Activated CD8-positive, alpha-beta memory T cell treated with anti-CD3 and anti-CD28 coated beads, Interleukin-2, amount 50 U/mL, for 1 hour (primary cell): ENCODE measurements at regions not wholly inside any gene's neighbourhood (a gene's known extent, or its start where the extent isn't known, plus 50 kb on each side); places are given as distances from the start of the nearest gene placed in this dataset.

Source experiments
- DNase-seq: peaks from one replicate; pipeline ENCODE4 v3.0.0-alpha.2; 2020; ENCODE audit errors: extremely low read depth

GRCh38 chrX:39889704-39890103 lies 208.1 kb downstream of the BCOR start:
- no peak for DNase-seq

GRCh38 chrX:39890807-39891206 lies 207.0 kb downstream of the BCOR start:
- DNase-seq = no peak

- DNase-seq = no peak
These were observed 206.0 kb downstream of the BCOR start for GRCh38 chrX:39891781-39892180.

GRCh38 chrX:39893417-39894338 lies 204.1 kb downstream of the BCOR start:
- no peak for DNase-seq

GRCh38 chrX:39894683-39895082 lies 203.1 kb downstream of the BCOR start:
- no peak for DNase-seq

- no peak for DNase-seq
These were observed 202.3 kb downstream of the BCOR start for GRCh38 chrX:39895218-39896110.

GRCh38 chrX:39896951-39897740 lies 200.6 kb downstream of the BCOR start:
- no peak for DNase-seq

- DNase-seq = no peak
These were observed 200.0 kb downstream of the BCOR start for GRCh38 chrX:39897741-39898097.

- no peak for DNase-seq
These were observed 199.6 kb downstream of the BCOR start for GRCh38 chrX:39898147-39898546.

GRCh38 chrX:39899059-39899458 lies 198.7 kb downstream of the BCOR start:
- DNase-seq = no peak

- DNase-seq = no peak
These were observed 197.6 kb downstream of the BCOR start for GRCh38 chrX:39899856-39900776.

- no peak for DNase-seq
These were observed 197.0 kb downstream of the BCOR start for GRCh38 chrX:39900777-39901170.

- no peak for DNase-seq
These were observed 194.4 kb downstream of the BCOR start for GRCh38 chrX:39903343-39903742.

GRCh38 chrX:39903937-39904336 lies 193.8 kb downstream of the BCOR start:
- no peak for DNase-seq

GRCh38 chrX:39904816-39905537 lies 192.8 kb downstream of the BCOR start:
- DNase-seq = no peak

GRCh38 chrX:39905538-39905891 lies 192.2 kb downstream of the BCOR start:
- no peak for DNase-seq

- DNase-seq = no peak
These were observed 191.8 kb downstream of the BCOR start for GRCh38 chrX:39905946-39906345.

- no peak for DNase-seq
These were observed 189.6 kb downstream of the BCOR start for GRCh38 chrX:39907964-39908661.

GRCh38 chrX:39909996-39910395 lies 187.8 kb downstream of the BCOR start:
- DNase-seq = no peak

- DNase-seq = no peak
These were observed 187.1 kb downstream of the BCOR start for GRCh38 chrX:39910651-39911050.
